ENCODE measurements at regions not wholly inside any gene's neighbourhood (a gene's known extent, or its start where the extent isn't known, plus 50 kb on each side); places are given as distances from the start of the nearest gene placed in this dataset.

DNA sequence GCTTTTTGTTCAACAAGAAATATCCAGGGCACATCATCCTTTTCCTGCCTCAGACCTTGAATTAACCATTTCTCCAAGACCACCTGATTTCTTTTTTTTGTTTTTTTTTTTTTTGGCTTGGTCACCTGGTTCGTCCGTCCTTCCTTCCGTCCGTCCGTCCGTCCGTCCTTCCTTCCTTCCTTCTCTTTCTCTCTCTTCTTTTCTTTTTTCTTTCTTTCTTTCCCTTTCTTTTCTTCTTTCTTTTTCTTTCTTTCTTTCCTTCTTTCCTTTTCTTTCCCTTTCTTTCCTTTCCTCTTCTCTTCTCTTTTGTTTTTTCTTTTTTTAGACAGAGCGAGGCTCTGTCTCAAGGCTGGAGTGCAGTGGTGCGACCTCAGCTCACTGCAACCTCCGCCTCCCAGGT lies 80.7 kb downstream of the TET3 start:
- DNase-seq (ENCODE audit: low read depth) = no peak

DNA sequence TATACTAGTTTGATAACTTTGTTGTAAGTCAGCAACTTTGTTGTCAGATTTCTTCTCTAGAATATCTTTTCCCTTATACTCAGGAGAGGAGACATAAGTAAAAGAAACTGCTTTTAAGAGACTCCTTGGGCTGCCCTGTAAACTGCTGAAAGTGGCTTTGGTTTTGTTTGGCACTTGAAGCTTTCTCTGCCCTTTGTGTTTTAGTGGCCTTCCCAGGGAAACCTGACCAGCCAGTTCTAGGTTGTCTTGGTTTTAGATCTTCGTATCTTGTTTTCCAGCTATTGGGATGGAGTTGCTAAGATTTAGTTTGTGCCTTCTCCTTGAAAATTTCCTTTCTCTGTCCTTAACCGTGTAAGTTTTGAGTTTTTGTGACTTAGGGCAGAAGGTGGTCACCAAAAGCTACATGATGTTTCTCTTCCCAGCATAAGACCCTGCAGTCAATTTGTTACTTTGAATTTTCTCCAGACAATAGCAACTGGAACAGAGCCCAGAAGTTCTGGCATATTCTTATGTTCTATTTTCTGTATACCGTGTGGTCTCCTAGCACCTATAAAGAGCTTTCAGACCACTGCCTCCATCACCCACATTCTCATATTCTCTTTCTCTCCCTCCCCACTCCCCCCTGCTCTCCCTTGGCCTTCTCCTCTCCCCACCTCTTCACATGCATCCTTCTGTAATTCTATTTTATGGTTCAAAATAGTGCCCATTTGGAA lies 81.1 kb downstream of the BOLA3 start:
- DNase-seq (ENCODE audit: low read depth) = no peak

DNA sequence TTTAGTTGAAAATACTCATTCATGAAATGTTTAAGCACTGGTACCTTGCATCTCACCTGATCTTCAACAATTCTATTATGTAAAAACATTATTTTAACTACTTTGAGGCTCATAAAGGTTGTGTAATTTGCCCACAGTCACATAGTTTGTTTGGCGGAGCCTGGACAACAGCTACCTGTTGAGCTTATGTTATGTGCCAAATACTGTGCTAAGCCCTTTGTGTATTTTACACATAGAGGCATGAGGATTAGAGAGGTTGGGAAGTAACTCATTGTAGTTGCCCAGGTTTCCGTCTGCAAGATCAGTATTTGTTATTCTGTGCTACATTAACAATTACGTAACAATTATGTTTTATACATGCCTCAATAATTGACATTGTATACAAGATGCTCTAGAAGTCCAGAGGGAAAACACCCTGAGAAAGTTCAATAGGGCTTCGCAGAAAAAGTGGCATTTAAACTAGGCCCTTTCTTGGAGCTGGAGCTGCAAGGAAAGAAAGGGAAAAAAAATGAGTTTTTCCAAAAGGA lies 80.4 kb downstream of the BOLA3 start:
- DNase-seq (ENCODE audit: low read depth) = no peak

DNA sequence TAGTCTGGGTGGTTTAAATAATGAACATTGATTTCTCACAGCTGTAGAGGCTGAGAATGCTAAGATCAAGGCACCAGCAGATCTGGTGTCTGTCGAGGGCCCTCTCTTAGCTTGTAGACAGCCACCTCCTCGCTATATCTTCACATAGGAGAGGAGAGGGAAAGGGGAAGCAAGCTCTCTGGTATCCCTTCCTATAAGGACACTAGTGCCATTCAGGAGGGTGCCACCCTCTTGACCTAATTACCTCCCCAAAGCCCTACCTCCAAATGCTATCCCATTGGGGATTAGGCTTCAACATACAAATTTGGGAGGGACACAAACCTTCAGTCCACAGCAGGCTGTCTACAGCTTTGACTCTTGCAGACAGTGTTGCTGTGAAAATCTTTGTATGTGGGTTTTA lies 76.7 kb downstream of the BOLA3 start:
- no peak for DNase-seq (ENCODE audit: low read depth)

DNA sequence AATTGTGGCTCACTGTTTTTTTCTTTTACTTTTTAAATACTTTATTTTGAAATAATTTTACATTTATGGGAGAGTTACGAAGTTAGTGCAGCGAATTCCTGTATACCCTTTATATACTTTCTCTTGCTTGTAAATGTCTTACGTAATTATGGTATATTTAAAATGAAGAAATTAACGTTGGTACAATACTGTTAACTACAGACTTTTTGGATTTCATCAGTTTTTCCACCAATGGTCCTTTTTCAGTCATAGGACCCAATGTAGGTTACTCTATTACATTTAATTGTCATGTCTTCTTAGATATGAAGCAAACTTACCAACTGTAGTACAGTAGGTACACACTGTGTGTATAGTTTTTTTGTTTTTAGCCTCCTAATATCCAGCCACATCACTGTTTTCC lies 76.3 kb downstream of the BOLA3 start:
- DNase-seq (ENCODE audit: low read depth) = no peak

DNA sequence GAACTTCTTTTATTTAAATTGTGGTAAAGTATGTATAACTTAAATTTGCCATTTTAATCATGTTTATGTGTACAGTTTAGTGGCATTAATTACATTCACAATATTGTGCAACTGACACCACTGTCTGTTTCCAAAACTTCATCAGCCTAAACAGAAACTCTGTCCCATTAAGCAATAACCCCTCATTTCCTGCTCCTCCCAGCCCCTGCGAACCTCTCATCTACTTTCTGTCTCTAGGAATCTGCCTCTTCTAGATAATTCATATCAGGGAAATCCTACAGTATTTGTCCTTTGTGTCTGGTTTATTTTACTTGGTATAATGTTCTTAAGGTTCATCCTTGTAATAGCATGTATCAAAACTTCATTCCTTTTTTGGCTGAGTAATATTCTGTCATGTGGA lies 75.1 kb downstream of the BOLA3 start:
- no peak for DNase-seq (ENCODE audit: low read depth)

DNA sequence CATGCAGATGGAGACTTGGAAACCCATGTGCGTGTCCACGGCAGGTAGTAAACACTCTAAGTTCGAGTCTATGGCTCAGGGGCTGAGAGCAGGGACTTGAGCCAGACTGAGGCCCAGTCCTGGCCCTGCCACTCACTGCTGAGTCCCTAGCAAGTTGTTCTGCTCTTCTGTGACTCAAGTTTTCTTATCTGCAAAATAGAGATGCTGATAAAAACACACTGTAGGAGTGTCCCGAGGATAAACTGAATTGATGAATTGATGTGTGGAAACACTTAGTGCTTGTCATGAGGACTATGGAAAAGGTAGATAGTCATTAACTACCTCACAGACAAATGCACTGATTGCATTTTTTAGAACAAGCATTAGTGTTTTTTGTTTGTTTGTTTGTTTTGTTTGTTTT lies 73.2 kb downstream of the BOLA3 start:
- DNase-seq (ENCODE audit: low read depth) = no peak

DNA sequence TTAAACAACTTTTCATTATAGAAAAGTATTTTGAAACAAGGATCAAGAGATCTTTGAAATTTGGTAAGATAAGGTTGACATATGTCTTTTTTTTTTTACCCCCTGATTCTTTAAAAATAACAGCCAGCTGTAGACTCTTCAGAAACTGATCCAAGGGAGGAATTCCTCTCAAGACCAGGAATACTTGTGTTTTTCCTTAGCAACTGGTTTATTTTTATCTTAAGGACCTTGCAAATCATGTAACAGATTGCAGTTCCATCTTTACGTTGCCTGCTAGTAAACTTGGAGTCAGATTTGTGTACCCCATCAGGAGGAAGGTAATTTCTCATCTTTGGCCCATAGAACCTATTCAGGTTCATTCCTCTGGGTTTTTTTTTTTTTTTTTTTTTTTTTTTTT lies 71.6 kb downstream of the BOLA3 start:
- no peak for DNase-seq (ENCODE audit: low read depth)

DNA sequence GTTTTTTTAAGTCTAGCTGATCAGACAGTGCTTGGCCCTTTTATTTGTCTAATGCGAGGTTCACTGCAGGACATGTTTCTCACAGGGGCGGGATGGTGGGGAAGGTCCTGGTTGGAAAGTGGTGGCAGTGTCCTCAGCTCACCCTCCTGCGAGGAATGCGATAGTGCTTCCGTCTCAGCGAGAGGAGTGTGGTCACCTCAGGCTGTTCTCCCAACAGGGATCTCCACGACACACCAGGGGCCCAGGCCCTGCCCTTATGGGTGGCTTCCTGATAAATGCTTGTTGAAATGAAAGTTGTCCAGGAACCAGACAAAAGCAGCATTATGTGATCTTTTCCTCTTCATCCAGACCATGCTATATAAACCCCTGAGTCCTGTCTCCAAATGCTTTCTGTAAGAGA lies 70.1 kb downstream of the BOLA3 start:
- no peak for DNase-seq (ENCODE audit: low read depth)

DNA sequence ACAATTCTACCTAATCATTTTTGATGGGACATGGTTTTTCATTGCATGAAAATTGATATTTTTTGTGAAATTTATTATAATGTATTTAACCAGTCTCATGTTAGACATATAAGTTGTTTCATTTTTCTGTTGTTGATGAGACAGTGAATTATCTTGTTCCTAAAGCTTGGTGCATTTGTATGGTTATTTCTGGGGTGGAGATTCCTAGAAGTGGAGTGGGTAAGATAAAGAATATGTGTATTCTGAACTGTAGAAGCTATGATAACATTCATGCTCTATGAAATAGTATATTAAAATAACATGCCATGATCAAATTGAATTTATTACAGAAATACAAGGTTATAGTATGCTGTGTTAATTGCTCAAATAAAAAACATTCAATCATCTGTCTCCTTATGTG lies 69.2 kb downstream of the BOLA3 start:
- no peak for DNase-seq (ENCODE audit: low read depth)

DNA sequence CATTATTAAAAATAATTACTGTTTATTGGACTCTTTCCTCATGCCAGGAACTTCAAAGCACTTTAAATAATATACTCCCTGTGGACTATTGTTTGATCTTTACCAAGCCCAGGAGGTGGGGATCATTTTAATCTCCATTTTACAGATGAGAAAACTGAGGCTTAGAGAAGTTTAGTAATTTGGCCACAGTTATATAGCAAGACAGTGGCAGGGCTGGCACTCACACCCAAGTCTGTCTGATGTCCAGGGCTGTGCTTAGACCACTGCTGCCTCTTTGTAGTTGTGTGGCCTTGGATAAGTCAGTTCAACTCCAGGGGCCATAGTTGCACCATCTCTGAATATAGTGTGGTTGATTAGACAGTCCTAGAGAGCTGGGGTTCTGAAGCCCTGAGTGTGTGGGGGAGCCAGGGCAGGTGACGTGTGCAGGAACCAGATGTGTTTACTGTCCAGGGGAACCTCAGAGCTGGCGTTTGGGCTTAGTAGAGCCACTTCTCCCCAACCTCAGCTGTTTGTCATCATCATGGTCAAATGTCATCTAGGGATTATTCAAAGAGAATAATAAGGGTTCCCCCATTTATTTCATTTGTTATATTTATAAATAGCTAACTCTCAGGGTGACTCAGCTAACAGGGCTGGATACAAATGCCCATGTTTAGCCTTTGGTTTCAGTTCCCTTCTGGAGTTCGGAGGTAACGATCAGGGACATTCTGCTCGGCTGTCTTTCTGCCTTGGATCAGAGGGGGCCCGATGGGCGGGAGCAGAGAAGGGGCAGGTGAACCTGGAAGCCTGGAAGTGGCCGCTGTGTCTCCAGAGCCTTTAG lies 68.0 kb downstream of the BOLA3 start:
- DNase-seq (ENCODE audit: low read depth) = peak; percentile 51

DNA sequence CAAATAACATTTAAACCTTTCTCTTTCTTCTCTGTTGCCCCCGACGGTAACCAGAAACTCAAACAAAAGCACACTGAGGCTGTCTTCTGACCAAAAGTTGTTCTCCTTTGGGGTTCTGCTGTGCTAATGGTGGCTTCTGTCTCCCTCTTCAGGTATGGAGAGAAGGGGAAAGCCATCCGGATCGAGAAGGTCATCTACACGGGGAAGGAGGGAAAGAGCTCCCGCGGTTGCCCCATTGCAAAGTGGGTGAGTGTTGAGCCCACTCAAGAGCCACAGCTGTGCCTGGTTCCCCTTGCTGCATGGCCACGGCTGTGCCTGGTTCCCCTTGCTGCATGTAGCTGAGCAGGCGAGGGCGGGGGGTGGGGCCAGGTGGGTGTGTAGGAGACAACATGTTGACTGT lies 67.4 kb downstream of the BOLA3 start:
- no peak for DNase-seq (ENCODE audit: low read depth)

DNA sequence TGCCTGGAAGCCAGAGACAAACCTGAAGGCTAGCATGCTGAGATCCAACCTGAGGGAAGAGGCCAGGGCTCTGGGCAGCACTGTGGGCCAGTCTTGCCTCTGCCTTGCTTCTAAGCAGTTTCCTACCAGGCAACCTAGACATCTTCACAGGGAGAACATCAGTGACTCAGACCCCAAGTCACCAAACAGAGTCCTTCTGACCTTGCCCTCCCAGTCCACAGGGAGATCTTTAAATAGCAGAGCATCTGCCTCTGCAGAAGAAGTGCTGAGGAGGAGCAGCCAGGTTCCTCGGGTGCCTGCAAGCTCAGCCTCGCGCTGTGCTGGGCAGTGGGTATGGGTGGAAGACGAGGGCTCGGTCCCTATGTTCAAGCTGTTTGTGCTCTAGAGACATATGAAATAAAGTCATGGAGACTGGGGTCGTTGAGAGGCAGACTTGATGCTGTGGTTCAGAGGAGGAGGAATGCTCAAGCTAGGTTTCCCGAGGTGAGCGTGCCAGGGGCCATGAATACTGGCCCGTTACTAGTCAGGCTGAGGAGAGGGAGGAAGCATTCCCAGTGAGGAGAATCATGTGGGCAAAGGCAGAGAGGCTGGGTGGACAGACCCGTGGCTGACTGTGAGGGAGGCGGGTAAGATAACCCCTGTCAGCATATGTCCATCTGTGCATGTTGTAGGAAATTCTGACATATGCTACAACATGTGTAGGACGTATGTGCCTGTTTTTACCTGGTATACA lies 66.5 kb downstream of the BOLA3 start:
- DNase-seq (ENCODE audit: low read depth) = peak; percentile 29

DNA sequence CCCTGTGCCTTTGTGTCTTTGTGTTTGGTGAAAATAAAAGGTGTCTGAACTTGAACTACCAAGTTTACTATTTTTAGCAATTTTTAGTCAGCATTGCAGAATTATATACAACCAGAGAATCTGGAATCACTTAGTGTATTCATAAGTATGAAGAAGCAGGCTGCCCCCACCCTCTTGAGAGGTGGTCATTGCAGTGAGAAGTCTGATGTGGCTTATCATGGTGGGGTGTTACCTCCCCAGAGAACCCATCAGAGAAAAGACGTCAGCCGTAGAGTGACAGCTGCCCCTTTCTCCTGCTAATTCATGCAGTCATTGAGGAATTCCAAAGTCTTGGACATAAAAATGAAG lies 66.0 kb downstream of the BOLA3 start:
- no peak for DNase-seq (ENCODE audit: low read depth)

DNA sequence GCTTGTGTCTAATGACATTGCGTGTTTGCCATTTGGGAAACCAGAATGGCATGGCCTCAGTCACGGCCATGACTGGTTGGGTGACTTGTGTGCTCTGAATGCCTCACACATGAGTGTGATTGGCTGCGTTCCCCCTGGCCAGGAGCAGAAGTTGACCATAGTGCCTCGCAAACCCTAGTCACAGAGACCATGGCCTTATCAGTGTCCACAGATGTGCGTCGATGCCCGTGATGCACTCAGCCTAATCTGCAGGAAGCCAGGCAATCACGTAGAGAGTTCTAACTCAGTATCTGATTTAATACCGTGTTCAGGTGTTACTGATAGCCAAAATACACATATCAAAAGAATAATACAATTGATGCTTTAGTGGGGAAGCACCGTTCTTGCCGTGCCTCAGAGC lies 64.0 kb downstream of the BOLA3 start:
- no peak for DNase-seq (ENCODE audit: low read depth)

Data from LHCN-M2 (cell line).